ENCODE measurements at regions not wholly inside any gene's neighbourhood (a gene's known extent, or its start where the extent isn't known, plus 50 kb on each side); places are given as distances from the start of the nearest gene placed in this dataset.

DNA sequence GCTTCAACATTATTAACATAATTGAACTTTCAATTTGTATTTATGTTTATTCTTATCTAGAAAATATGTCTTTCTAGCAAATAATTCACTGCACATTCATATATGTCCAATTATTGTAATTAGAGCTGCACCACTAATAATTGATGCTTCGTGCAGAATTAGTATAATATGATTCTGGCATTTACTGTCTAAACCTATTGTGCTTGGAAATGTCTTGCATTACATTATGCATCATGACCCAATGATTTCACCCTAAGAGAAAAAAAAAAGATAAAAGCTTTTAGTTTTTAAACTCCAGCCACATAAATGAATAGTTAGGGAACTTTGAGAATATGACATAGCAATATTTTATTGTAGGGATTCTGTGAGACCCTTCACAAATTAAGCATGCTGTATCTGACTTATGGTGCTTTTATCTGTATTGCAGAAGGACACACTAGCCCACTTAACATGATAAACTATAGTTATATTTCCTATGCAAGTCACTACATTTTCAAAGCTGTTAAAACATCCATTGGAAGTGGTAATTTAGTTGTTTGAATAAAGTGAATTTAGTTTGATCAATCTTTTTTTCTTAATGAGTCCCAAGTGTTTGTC lies 1609.1 kb downstream of the REEP3 start:
- TF ChIP-seq, protein P1, sequence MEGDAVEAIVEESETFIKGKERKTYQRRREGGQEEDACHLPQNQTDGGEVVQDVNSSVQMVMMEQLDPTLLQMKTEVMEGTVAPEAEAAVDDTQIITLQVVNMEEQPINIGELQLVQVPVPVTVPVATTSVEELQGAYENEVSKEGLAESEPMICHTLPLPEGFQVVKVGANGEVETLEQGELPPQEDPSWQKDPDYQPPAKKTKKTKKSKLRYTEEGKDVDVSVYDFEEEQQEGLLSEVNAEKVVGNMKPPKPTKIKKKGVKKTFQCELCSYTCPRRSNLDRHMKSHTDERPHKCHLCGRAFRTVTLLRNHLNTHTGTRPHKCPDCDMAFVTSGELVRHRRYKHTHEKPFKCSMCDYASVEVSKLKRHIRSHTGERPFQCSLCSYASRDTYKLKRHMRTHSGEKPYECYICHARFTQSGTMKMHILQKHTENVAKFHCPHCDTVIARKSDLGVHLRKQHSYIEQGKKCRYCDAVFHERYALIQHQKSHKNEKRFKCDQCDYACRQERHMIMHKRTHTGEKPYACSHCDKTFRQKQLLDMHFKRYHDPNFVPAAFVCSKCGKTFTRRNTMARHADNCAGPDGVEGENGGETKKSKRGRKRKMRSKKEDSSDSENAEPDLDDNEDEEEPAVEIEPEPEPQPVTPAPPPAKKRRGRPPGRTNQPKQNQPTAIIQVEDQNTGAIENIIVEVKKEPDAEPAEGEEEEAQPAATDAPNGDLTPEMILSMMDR (IDR thresholded peaks at IDR 0.05; ENCODE audit: insufficient read depth, low read length, poor library complexity, severe bottlenecking) = no peak
- TF ChIP-seq EZH2phosphoT487 (conservative IDR thresholded peaks at IDR 0.05; ENCODE audit: low read length) = no peak
